SK-N-SH (cell line): ENCODE measurements at regions not wholly inside any gene's neighbourhood (a gene's known extent, or its start where the extent isn't known, plus 50 kb on each side); places are given as distances from the start of the nearest gene placed in this dataset.
A peak's percentile ranks its signal among the peaks of the same experiment; 100 is the strongest.

Experiments
- CTCF ChIA-PET: fragments of 300-600, 350-600 bp; formaldehyde crosslinking; extraction: SDS; loops from one replicate; lab custom pipeline; 2021; lab: Yijun Ruan, JAX
- POLR2A ChIA-PET: fragments of 350-600 bp; sonication (Branson Sonifier 250); formaldehyde crosslinking; extraction: SDS; loops from one replicate; lab custom pipeline; 2020; ENCODE audit warnings: antibody characterized with exemption, inconsistent platforms; lab: Yijun Ruan, JAX
- DNase-seq: peaks from one replicate; pipeline ENCODE4 v3.0.0; 2012
- H2AFZ ChIP-seq: fragments of 200-600 bp; sonication (generic); 2 replicates; pipeline ENCODE4 v1.8.1; 2016; ENCODE audit warnings: antibody characterized with exemption, mild to moderate bottlenecking, low read depth
- H3F3A ChIP-seq: fragments of 200-600 bp; sonication (generic); replicated peaks from 2 replicates; pipeline ENCODE3; 2016; ENCODE audit warnings: antibody characterized with exemption, mild to moderate bottlenecking; ENCODE audit not compliant: insufficient read depth
- H3K27ac ChIP-seq, 2 experiments: fragments of 200-500 bp in 1 of 2; fragments of 200-600 bp in 1 of 2; sonication (Bioruptor generic) in 1 of 2; sonication (generic), shearing (Covaris generic) in 1 of 2; 2 replicates each; pipeline versions ENCODE4 v1.5.1 to v1.6.1; 2014 to 2016; ENCODE audit warnings: low read depth in 2 of 2, inconsistent platforms in 1 of 2, low read length in 1 of 2, mild to moderate bottlenecking in 1 of 2, mixed read lengths in 1 of 2
- H3K27me3 ChIP-seq: fragments of 200-600 bp; sonication (generic), shearing (Covaris generic); 2 replicates; pipeline ENCODE4 v1.6.1; 2016; ENCODE audit warnings: mixed run types; ENCODE audit not compliant: insufficient read depth
- H3K36me3 ChIP-seq, 2 experiments: fragments of 200-500 bp in 1 of 2; fragments of 200-600 bp in 1 of 2; sonication (Bioruptor generic) in 1 of 2; sonication (generic) in 1 of 2; replicated peaks in 1 of 2; 2 replicates each; pipeline versions ENCODE3 to v1.5.1; 2014 to 2016; ENCODE audit warnings: low read length in 1 of 2, mild to moderate bottlenecking in 1 of 2; ENCODE audit not compliant: insufficient read depth in 2 of 2, control insufficient read depth in 1 of 2
- H3K4me1 ChIP-seq, 2 experiments: fragments of 200-500 bp in 1 of 2; fragments of 200-600 bp in 1 of 2; sonication (Bioruptor generic) in 1 of 2; sonication (generic), shearing (Covaris generic) in 1 of 2; 2 replicates each; pipeline versions ENCODE4 v1.5.1 to v1.6.1; 2014 to 2016; ENCODE audit warnings: low read depth in 1 of 2, low read length in 1 of 2, mixed run types in 1 of 2; ENCODE audit not compliant: insufficient read depth in 2 of 2, control insufficient read depth in 1 of 2
- H3K4me2 ChIP-seq: fragments of 200-600 bp; sonication (generic), shearing (Covaris generic); 2 replicates; pipeline ENCODE4 v1.6.1; 2017; ENCODE audit warnings: mixed run types
- H3K4me3 ChIP-seq, 2 experiments: fragments of 200-500 bp in 1 of 2; fragments of 200-600 bp in 1 of 2; sonication (Bioruptor generic) in 1 of 2; sonication (generic), shearing (Covaris generic) in 1 of 2; 2 replicates each; pipeline versions ENCODE4 v1.5.1 to v1.8.1; 2014 to 2016; ENCODE audit warnings: low read depth in 2 of 2, inconsistent platforms in 1 of 2, low read length in 1 of 2, mild to moderate bottlenecking in 1 of 2, mixed read lengths in 1 of 2, moderate library complexity in 1 of 2
- H3K79me2 ChIP-seq: fragments of 200-600 bp; sonication (generic); 2 replicates; pipeline ENCODE4 v1.8.1; 2017; ENCODE audit warnings: mild to moderate bottlenecking; ENCODE audit not compliant: insufficient read depth
- H3K9ac ChIP-seq: fragments of 200-600 bp; sonication (generic); 2 replicates; pipeline ENCODE4 v1.6.1; 2017; ENCODE audit warnings: mixed run types
- H3K9me2 ChIP-seq: fragments of 200-600 bp; sonication (generic); 2 replicates; pipeline ENCODE4 v1.6.1; 2017; ENCODE audit warnings: mixed run types
- H3K9me3 ChIP-seq: fragments of 200-600 bp; sonication (generic); 2 replicates; pipeline ENCODE4 v1.6.1; 2017; ENCODE audit warnings: mixed run types, mild to moderate bottlenecking, moderate library complexity
- H4K20me1 ChIP-seq: fragments of 200-600 bp; sonication (generic); 2 replicates; pipeline ENCODE4 v1.6.1; 2017; ENCODE audit warnings: mild to moderate bottlenecking, mixed run types; ENCODE audit not compliant: insufficient read depth
- CHD2 ChIP-seq: fragments of 150-350 bp; IDR thresholded peaks from 2 replicates; pipeline ENCODE4 v1.6.1; 2018; ENCODE audit warnings: low read length; ENCODE audit not compliant: partially characterized antibody
- EP300 ChIP-seq, 2 experiments: IDR thresholded peaks; 2 replicates each; pipeline versions ENCODE4 v1.4.0 to v1.6.1; 2012; ENCODE audit warnings: borderline replicate concordance in 1 of 2, low read depth in 1 of 2, low read length in 1 of 2
- EZH2phosphoT487 ChIP-seq: fragments of 200-600 bp; sonication (generic); IDR thresholded peaks from 2 replicates; pipeline ENCODE4 v1.6.1; 2017; ENCODE audit warnings: low read depth, mixed run types, mild to moderate bottlenecking, antibody characterized with exemption, moderate library complexity, borderline replicate concordance
- FOSL2 ChIP-seq: IDR thresholded peaks from 2 replicates; pipeline ENCODE4 v1.4.0; 2012; ENCODE audit warnings: low read depth, mild to moderate bottlenecking, moderate library complexity, borderline replicate concordance
- FOXJ3 ChIP-seq: sonication (generic); formaldehyde crosslinking; IDR thresholded peaks from 2 replicates; pipeline ENCODE4 v1.5.1; 2020; ENCODE audit warnings: mild to moderate bottlenecking, missing genetic modification reagents
- GABPA ChIP-seq: IDR thresholded peaks from 2 replicates; pipeline ENCODE4 v1.4.0; 2012; ENCODE audit warnings: low read depth, mild to moderate bottlenecking
- GATA2 ChIP-seq: sonication (generic); formaldehyde crosslinking; IDR thresholded peaks from 2 replicates; pipeline ENCODE4 v1.5.0; 2020; ENCODE audit warnings: mild to moderate bottlenecking, missing genetic modification reagents
- JUND ChIP-seq: IDR thresholded peaks from 2 replicates; pipeline ENCODE4 v1.4.0; 2012
- MXI1 ChIP-seq: IDR thresholded peaks from 2 replicates; pipeline ENCODE4 v1.6.1; 2012; ENCODE audit warnings: mild to moderate bottlenecking, low read depth, low read length, improper control_type of control experiment
- NFIC ChIP-seq: IDR thresholded peaks from 2 replicates; pipeline ENCODE4 v1.4.0; 2012; ENCODE audit warnings: borderline replicate concordance
- PBX3 ChIP-seq: IDR thresholded peaks from 2 replicates; pipeline ENCODE4; 2012
- POLR2AphosphoS5 ChIP-seq: IDR thresholded peaks from 2 replicates; pipeline ENCODE4 v1.6.1; 2012; ENCODE audit warnings: low read depth, low read length
- RAD21 ChIP-seq: IDR thresholded peaks from 2 replicates; pipeline ENCODE4 v1.6.1; 2012; ENCODE audit warnings: mild to moderate bottlenecking, low read length
- RCOR1 ChIP-seq: fragments of 150-350 bp; IDR thresholded peaks from 2 replicates; pipeline ENCODE4 v1.6.1; 2017; ENCODE audit warnings: antibody characterized with exemption, low read length
- TAF1 ChIP-seq: IDR thresholded peaks from 2 replicates; pipeline ENCODE4 v1.6.1; 2012; ENCODE audit warnings: low read depth, mild to moderate bottlenecking, low read length, moderate library complexity, borderline replicate concordance
- TCF12 ChIP-seq: IDR thresholded peaks from 2 replicates; pipeline ENCODE4 v1.4.0; 2012
- TEAD4 ChIP-seq: IDR thresholded peaks from 2 replicates; pipeline ENCODE4 v1.4.0; 2012; ENCODE audit warnings: mild to moderate bottlenecking, borderline replicate concordance; ENCODE audit not compliant: insufficient read depth
- USF1 ChIP-seq: IDR thresholded peaks from 2 replicates; pipeline ENCODE4 v1.4.0; 2012; ENCODE audit warnings: low read depth, borderline replicate concordance
- WGBS: methylation state at CpG from one replicate; pipeline ENCODE4 v1.1.6; 2017; ENCODE audit warnings: low lambda C conversion rate; 5-methylcytosine and 5-hydroxymethylcytosine counted together
- TF ChIP-seq, protein P1 (sequence below): fragments of 150-350 bp; IDR thresholded peaks from 2 replicates; pipeline ENCODE4 v1.6.1; 2017; ENCODE audit warnings: antibody characterized with exemption, low read length, low read depth, borderline replicate concordance

DNA sequence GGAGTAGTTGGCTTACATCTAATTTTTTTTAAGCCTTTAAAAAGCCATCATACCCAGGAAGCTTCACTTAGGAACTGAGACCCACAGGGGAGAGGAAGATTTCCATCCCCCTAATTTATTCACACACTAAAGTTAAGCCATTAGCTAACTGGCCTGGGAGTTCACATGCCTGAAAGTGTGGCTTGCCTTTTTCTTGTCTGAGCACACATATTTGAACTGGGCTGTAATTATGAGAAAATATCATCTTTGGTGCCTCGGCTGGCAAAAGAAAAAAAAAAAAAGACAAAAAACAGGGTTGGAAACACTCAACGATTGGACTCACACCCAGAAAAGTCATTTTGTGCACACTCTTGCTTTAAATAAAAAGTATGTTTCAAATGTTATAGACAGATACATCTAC, 847.3 kb downstream of the MAT2B start:
- Histone ChIP-seq H3K4me3 (no peak overlapping the region), H3K36me3 (no peaks in the 10 kb centered on the region), H3K27ac (peak overlapping the region in 1 of 2 experiments; percentile 77; a peak in 3 of 4 replicates), H3F3A (peaks cover 3% of the 10 kb centered on the region), H3K9me3 (no peaks in the 10 kb centered on the region), H3K9me2 (no peaks in the 10 kb centered on the region), H4K20me1 (no peaks in the 10 kb centered on the region), H2AFZ (no peak overlapping the region), H3K4me1 (peaks cover 9 to 17% of the 10 kb centered on the region in 2 experiments; a peak in 2 of 4 replicates), H3K4me2 (no peak overlapping the region), H3K27me3 (no peaks in the 10 kb centered on the region), H3K79me2 (no peaks in the 10 kb centered on the region), H3K9ac (no peak overlapping the region)
- 4% methylated on average over 2 of the region's 2 CpGs for WGBS
- ChIA-PET POLR2A (no interaction called here), CTCF (interaction anchor here (1.0 kb wide), 1 partner anchor 8 kb away, joined by 3 read pairs; no protein-coding TSS in a partner anchor)
- no peak for DNase-seq
- no peak for TF ChIP-seq GABPA
- TF ChIP-seq EP300 (IDR thresholded peaks at IDR 0.05; ENCODE audit: borderline replicate concordance in 1 of 2, low read depth in 1 of 2, low read length in 1 of 2) = no peak
- no peak for TF ChIP-seq GATA2
- no peak for TF ChIP-seq USF1
- TF ChIP-seq NFIC = no peak
- TF ChIP-seq POLR2AphosphoS5 = no peak
- TF ChIP-seq PBX3 = no peak
- TF ChIP-seq RAD21 = no peak
- TF ChIP-seq MXI1 = no peak
- TF ChIP-seq RCOR1 = no peak
- TF ChIP-seq, all 33 proteins: peak for 0

DNA sequence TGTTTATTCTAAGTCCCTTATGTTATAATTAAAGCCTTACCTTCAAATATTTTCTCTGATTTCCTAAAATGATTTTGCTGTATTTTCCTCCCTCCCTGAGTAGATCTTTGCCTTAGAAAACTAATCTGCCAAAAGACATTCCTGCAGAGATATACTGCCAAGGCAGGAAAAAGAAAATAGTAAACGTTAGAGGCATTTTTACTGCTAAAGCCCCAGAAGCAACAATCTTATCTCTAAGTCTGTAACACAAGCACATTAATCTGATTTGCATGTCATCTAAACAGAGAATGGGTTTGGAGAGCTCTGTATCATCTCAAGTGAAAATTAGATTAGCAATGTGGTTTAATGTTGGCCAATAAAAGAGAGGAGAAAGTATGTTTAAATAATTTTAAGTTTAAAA, 847.7 kb downstream of the MAT2B start:
- peak overlapping the region in 1 of 2 experiments; percentile 77; a peak in 3 of 4 replicates for H3K27ac ChIP-seq
- H3K4me1 ChIP-seq = peaks cover 9 to 17% of the 10 kb centered on the region in 2 experiments; a peak in 2 of 4 replicates
- H3K4me3 ChIP-seq = no peak overlapping the region
- POLR2A ChIA-PET = no interaction called here
- CTCF ChIA-PET = interaction anchor here (1.0 kb wide), 1 partner anchor 9 kb away, joined by 3 read pairs; no protein-coding TSS in a partner anchor
- TF ChIP-seq USF1 (no peak), MXI1 (peak; percentile 33; the same call in 1 of the 2 replicates), PBX3 (peak; percentile 88), FOSL2 (peak; percentile 21; the same call in 1 of the 2 replicates), JUND (peak; percentile 60), POLR2AphosphoS5 (peak; percentile 84; the same call in 1 of the 2 replicates), TAF1 (no peak), TEAD4 (peak; percentile 77), NFIC (peak; percentile 71), FOXJ3 (CRISPR knock-in tag) (peak; percentile 87), RCOR1 (peak; percentile 99), TCF12 (peak; percentile 91), GATA2 (peak; percentile 98), EP300 (IDR thresholded peaks at IDR 0.05; ENCODE audit: borderline replicate concordance in 1 of 2, low read depth in 1 of 2, low read length in 1 of 2) (peak; percentile 56 to 98; a peak in 3 of 4 replicates), EZH2phosphoT487 (no peak), CHD2 (peak; percentile 90), RAD21 (peak; percentile 41; the same call in 1 of the 2 replicates)
- TF ChIP-seq, protein P1, sequence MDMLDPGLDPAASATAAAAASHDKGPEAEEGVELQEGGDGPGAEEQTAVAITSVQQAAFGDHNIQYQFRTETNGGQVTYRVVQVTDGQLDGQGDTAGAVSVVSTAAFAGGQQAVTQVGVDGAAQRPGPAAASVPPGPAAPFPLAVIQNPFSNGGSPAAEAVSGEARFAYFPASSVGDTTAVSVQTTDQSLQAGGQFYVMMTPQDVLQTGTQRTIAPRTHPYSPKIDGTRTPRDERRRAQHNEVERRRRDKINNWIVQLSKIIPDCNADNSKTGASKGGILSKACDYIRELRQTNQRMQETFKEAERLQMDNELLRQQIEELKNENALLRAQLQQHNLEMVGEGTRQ = no peak
- no peaks in the 10 kb centered on the region for H3K79me2 ChIP-seq
- DNase-seq = peak; percentile 39
- H3K4me2 ChIP-seq = no peak overlapping the region
- H3K27me3 ChIP-seq = no peaks in the 10 kb centered on the region
- H3F3A ChIP-seq = peaks cover 3% of the 10 kb centered on the region
- 6% methylated on average over 1 of the region's 1 CpG for WGBS
- no peak overlapping the region for H3K9ac ChIP-seq
- H3K36me3 ChIP-seq = no peaks in the 10 kb centered on the region
- no peaks in the 10 kb centered on the region for H3K9me3 ChIP-seq
- H4K20me1 ChIP-seq = no peaks in the 10 kb centered on the region
- no peaks in the 10 kb centered on the region for H3K9me2 ChIP-seq
- H2AFZ ChIP-seq = no peak overlapping the region
